GM18498 (cell line): ENCODE measurements at regions not wholly inside any gene's neighbourhood (a gene's known extent, or its start where the extent isn't known, plus 50 kb on each side); places are given as distances from the start of the nearest gene placed in this dataset.
"Not testable (repeated sequence)": the region's sequence is repeated elsewhere in the genome, so short reads cannot be mapped to it uniquely, and the experiment has no call there.

Experiments used
- ATAC-seq: cut with Tn5 transposase; IDR thresholded peaks from one replicate; pipeline ENCODE4 v1.9.1; 2021; ENCODE audit warnings: mild to moderate bottlenecking, moderate library complexity; ENCODE audit not compliant: unreplicated experiment

GRCh38 chr16:22675745-22676540 lies 138.0 kb upstream of the HS3ST2 start:
- no peak for ATAC-seq

GRCh38 chr16:22677024-22677830 lies 136.7 kb upstream of the HS3ST2 start:
- no peak for ATAC-seq

GRCh38 chr16:22678311-22678710 lies 135.7 kb upstream of the HS3ST2 start:
- ATAC-seq: no peak

GRCh38 chr16:22681554-22682291 lies 132.2 kb upstream of the HS3ST2 start:
- ATAC-seq: no peak

- ATAC-seq: no peak
Observed at GRCh38 chr16:22683258-22683657, 130.7 kb upstream of the HS3ST2 start.

- ATAC-seq: no peak
Observed at GRCh38 chr16:22683730-22684573, 130.0 kb upstream of the HS3ST2 start.

GRCh38 chr16:22684574-22685458 lies 129.1 kb upstream of the HS3ST2 start:
- no peak for ATAC-seq

GRCh38 chr16:22685459-22685830 lies 128.5 kb upstream of the HS3ST2 start:
- ATAC-seq: no peak

GRCh38 chr16:22687031-22687530 lies 126.9 kb upstream of the HS3ST2 start:
- ATAC-seq: no peak

- no peak for ATAC-seq
Observed at GRCh38 chr16:22688463-22688862, 125.5 kb upstream of the HS3ST2 start.

GRCh38 chr16:22688930-22689329 lies 125.0 kb upstream of the HS3ST2 start:
- no peak for ATAC-seq

GRCh38 chr16:22691335-22691734 lies 122.6 kb upstream of the HS3ST2 start:
- no peak for ATAC-seq

GRCh38 chr16:22692034-22692433 lies 121.9 kb upstream of the HS3ST2 start:
- ATAC-seq: no peak

- ATAC-seq: no peak
Observed at GRCh38 chr16:22692916-22693637, 120.9 kb upstream of the HS3ST2 start.

GRCh38 chr16:22693638-22694340 lies 120.2 kb upstream of the HS3ST2 start:
- ATAC-seq: no peak

- ATAC-seq: no peak
Observed at GRCh38 chr16:22694887-22695382, 119.0 kb upstream of the HS3ST2 start.

GRCh38 chr16:22695773-22696172 lies 118.2 kb upstream of the HS3ST2 start:
- ATAC-seq: not testable (repeated sequence)

GRCh38 chr16:22699356-22699755 lies 114.6 kb upstream of the HS3ST2 start:
- no peak for ATAC-seq
